OCI-LY3 (cell line): ENCODE measurements at regions not wholly inside any gene's neighbourhood (a gene's known extent, or its start where the extent isn't known, plus 50 kb on each side); places are given as distances from the start of the nearest gene placed in this dataset.

ENCODE experiments used
- H2AFZ ChIP-seq: fragments of 200-600, 300-600 bp; shearing (Covaris generic); 2 replicates; pipeline ENCODE4 v1.6.0; 2014; ENCODE audit warnings: antibody characterized with exemption, low read depth, low read length
- H3K27ac ChIP-seq: fragments of 200-600, 300-600 bp; sonication (generic); 2 replicates; pipeline ENCODE4 v1.5.1; 2014; ENCODE audit warnings: mild to moderate bottlenecking, low read length, moderate library complexity, mixed read lengths
- H3K27me3 ChIP-seq: fragments of 200-600, 300-600 bp; sonication (generic); 2 replicates; pipeline ENCODE4 v1.6.1; 2014; ENCODE audit warnings: low read depth, low read length, mixed read lengths
- H3K36me3 ChIP-seq: fragments of 200-600, 300-600 bp; sonication (generic); replicated peaks from 2 replicates; pipeline ENCODE3; 2014; ENCODE audit warnings: low read depth, low read length, mixed read lengths
- H3K4me1 ChIP-seq: fragments of 300-600, 200-600 bp; sonication (generic); 2 replicates; pipeline ENCODE4 v1.6.1; 2014; ENCODE audit warnings: low read length, mixed read lengths
- H3K4me2 ChIP-seq: fragments of 200-600, 300-600 bp; sonication (generic); 2 replicates; pipeline ENCODE4 v1.6.1; 2014; ENCODE audit warnings: low read length, mixed read lengths
- H3K4me3 ChIP-seq: fragments of 300-600, 200-600 bp; sonication (generic); 2 replicates; pipeline ENCODE4 v1.5.1; 2014; ENCODE audit warnings: antibody characterized with exemption, mild to moderate bottlenecking, low read length, moderate library complexity
- H3K79me2 ChIP-seq: fragments of 300-600, 200-600 bp; shearing (Covaris generic); 2 replicates; pipeline ENCODE4 v1.6.1; 2014; ENCODE audit warnings: mild to moderate bottlenecking, low read length, mixed read lengths
- H3K9ac ChIP-seq: fragments of 300-600, 200-600 bp; shearing (Covaris generic); 2 replicates; pipeline ENCODE4 v1.6.0; 2014; ENCODE audit warnings: mild to moderate bottlenecking, low read length, moderate library complexity
- H3K9me3 ChIP-seq: fragments of 200-600, 300-600 bp; shearing (Covaris generic); 2 replicates; pipeline ENCODE4 v1.6.1; 2014; ENCODE audit warnings: low read length, mixed read lengths; ENCODE audit not compliant: insufficient read depth
- H4K20me1 ChIP-seq: fragments of 200-600, 300-600 bp; sonication (generic); 2 replicates; pipeline ENCODE4 v1.6.1; 2016; ENCODE audit warnings: low read length, mixed read lengths; ENCODE audit not compliant: insufficient read depth
- CTCF ChIP-seq: fragments of 200-600, 300-600 bp; sonication (generic); IDR thresholded peaks from 2 replicates; pipeline ENCODE4 v1.5.1; 2014; ENCODE audit warnings: antibody characterized with exemption, low read length, low read depth
- EZH2phosphoT487 ChIP-seq: fragments of 200-600 bp; shearing (Covaris generic); IDR thresholded peaks from 2 replicates; pipeline ENCODE4 v1.6.1; 2018; ENCODE audit warnings: antibody characterized with exemption, mixed run types, low read depth

DNA sequence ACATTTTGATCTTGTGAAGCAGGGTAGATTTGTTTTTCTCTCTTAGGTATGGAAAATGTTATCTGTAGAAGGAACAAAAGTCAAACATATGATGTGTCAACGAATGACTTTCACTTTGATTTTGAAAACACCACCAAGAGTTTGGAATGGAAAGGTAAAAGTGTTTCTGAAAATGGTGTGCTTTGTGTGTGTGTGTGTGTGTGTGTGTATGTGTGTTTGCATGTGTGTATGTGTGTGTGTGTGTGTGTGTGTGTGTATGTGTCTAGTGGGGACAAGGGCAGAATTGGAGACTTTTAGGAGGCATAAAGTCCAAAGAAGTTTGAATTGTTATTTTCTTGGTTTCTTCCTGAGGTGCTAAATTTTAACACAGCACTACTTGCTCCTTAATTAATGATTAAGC is 115.4 kb upstream of the PRKCQ start:
- H3K36me3 ChIP-seq, result no peaks in the 10 kb centered on the region
- no peak overlapping the region for H3K9ac ChIP-seq
- H4K20me1 ChIP-seq, result no peaks in the 10 kb centered on the region
- H3K4me1 ChIP-seq, result no peaks in the 10 kb centered on the region
- no peaks in the 10 kb centered on the region for H3K9me3 ChIP-seq
- no peaks in the 10 kb centered on the region for H3K79me2 ChIP-seq
- H3K27me3 ChIP-seq, result no peaks in the 10 kb centered on the region
- no peak overlapping the region for H3K27ac ChIP-seq
- no peak overlapping the region for H3K4me3 ChIP-seq
- no peak overlapping the region for H2AFZ ChIP-seq
- H3K4me2 ChIP-seq, result no peak overlapping the region
- TF ChIP-seq CTCF, result no peak
- TF ChIP-seq EZH2phosphoT487, result no peak

DNA sequence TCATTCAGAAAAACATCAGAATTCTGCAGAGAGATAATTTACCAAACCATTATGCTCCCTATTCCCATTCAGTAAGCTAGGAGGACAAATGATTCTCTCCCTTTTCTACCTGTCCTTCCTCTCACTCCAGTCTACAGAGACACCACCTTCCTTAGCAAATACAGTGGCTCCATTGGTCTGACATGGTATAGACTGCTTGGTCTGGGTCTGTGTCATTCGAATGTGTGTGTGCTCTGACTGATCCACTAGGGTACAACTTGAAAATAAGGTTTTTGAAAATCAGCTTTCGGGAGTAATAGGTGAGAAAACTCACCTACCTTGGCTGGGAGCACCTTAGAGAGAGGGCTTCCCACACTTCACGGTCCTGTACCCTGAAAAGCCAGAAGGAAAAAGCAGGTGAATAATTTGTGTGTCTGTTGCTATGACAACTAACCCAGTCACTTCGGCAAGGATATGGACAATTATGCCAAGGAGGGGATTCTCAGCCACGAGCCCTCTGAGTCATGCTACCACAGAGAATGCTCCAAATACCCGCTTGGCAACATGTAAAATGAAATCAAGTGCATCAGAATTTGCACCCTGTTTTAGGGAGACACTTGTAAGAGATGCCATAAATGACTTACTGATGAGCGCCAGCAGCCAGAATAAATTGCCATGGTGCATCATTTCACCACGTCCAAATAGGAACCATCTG is 114.5 kb upstream of the PRKCQ start:
- H3K4me1 ChIP-seq, result no peaks in the 10 kb centered on the region
- H3K36me3 ChIP-seq, result no peaks in the 10 kb centered on the region
- H3K4me2 ChIP-seq, result no peak overlapping the region
- no peak overlapping the region for H2AFZ ChIP-seq
- no peak overlapping the region for H3K9ac ChIP-seq
- no peaks in the 10 kb centered on the region for H4K20me1 ChIP-seq
- H3K27ac ChIP-seq, result no peak overlapping the region
- H3K4me3 ChIP-seq, result no peak overlapping the region
- H3K79me2 ChIP-seq, result no peaks in the 10 kb centered on the region
- no peaks in the 10 kb centered on the region for H3K9me3 ChIP-seq
- no peaks in the 10 kb centered on the region for H3K27me3 ChIP-seq
- TF ChIP-seq CTCF (no peak), EZH2phosphoT487 (no peak)

GRCh38 chr10:6692856-6693255 is 112.8 kb upstream of the PRKCQ start:
- Histone ChIP-seq H2AFZ (no peak overlapping the region), H3K79me2 (no peaks in the 10 kb centered on the region), H3K9ac (no peak overlapping the region), H3K4me3 (no peak overlapping the region), H3K4me2 (no peak overlapping the region), H3K27me3 (no peaks in the 10 kb centered on the region), H3K36me3 (no peaks in the 10 kb centered on the region), H4K20me1 (no peaks in the 10 kb centered on the region), H3K27ac (no peak overlapping the region), H3K9me3 (no peaks in the 10 kb centered on the region), H3K4me1 (no peaks in the 10 kb centered on the region)
- no peak for TF ChIP-seq EZH2phosphoT487
- no peak for TF ChIP-seq CTCF

- TF ChIP-seq EZH2phosphoT487 (no peak), CTCF (no peak)
- Histone ChIP-seq H3K4me1 (no peaks in the 10 kb centered on the region), H3K27ac (no peak overlapping the region), H3K36me3 (no peaks in the 10 kb centered on the region), H4K20me1 (no peaks in the 10 kb centered on the region), H3K9me3 (no peaks in the 10 kb centered on the region), H3K9ac (no peak overlapping the region), H3K79me2 (no peaks in the 10 kb centered on the region), H3K4me3 (no peak overlapping the region), H2AFZ (no peak overlapping the region), H3K4me2 (no peak overlapping the region), H3K27me3 (no peaks in the 10 kb centered on the region)
Measured at GRCh38 chr10:6692103-6692502, 112.0 kb upstream of the PRKCQ start.
